RWPE1 (cell line): ENCODE measurements at regions not wholly inside any gene's neighbourhood (a gene's known extent, or its start where the extent isn't known, plus 50 kb on each side); places are given as distances from the start of the nearest gene placed in this dataset.

Source experiments
- CTCF ChIA-PET: fragments of 350-600 bp; sonication (Branson Sonifier 250); formaldehyde crosslinking; extraction: SDS; loops from one replicate; lab custom pipeline; 2021; lab: Yijun Ruan, JAX
- POLR2A ChIA-PET: fragments of 400-600 bp; formaldehyde crosslinking; extraction: SDS; loops from one replicate; lab custom pipeline; 2020; ENCODE audit warnings: antibody characterized with exemption; ENCODE audit not compliant: low non-redundant PET; lab: Yijun Ruan, JAX
- DNase-seq: peaks from one replicate; pipeline ENCODE4 v3.0.0; 2012; ENCODE audit warnings: low spot score
- H3K27ac ChIP-seq: fragments of 450-650 bp; 2 replicates; pipeline ENCODE4 v1.5.1; 2017
- TF ChIP-seq, protein P1 (sequence below): fragments of 450-650 bp; conservative IDR thresholded peaks from 2 replicates; pipeline ENCODE4 v1.5.1; 2017; ENCODE audit warnings: low read depth, mild to moderate bottlenecking

DNA sequence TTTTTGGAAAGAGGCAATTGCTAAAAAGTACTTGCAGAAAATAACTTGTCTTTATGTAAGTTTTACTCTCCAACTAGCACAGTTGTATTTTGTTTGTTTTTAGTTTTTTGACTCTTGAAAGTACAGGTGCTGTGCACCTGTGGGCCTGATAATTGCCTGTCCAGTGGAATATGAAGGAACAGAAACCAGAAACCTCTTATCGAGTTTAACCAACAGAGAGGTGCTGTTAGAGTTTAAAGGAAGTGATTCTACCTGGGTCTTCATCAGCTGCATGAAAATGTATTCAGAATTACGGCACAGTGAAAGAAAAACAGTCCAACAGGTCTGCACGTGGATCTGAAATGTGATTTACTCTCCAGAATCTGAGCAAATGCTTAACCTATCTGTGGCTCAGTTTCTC, 326.6 kb upstream of the POM121L12 start:
- DNase-seq = no peak
- POLR2A ChIA-PET = no interaction called here
- H3K27ac ChIP-seq = no peak overlapping the region

DNA sequence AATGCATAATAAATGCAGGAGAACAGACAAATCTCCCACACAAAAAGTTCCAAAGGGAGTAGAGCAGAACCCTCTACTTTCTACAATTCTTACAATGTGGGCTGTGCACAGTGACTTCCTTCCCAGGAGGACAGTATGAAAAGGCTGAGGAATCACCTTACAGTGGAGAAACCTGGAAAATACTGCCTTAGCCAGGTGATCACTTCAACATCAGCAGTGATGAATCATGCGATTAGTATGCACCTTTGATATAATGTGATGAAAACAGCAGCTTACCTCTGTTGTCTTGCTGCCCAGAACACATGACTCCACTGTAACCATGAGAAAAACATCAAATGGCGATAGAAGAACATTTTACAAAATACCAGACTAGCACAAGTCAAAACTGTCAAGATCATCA, 329.7 kb upstream of the POM121L12 start:
- ChIA-PET POLR2A (no interaction called here), CTCF (no interaction called here)
- TF ChIP-seq, protein P1, sequence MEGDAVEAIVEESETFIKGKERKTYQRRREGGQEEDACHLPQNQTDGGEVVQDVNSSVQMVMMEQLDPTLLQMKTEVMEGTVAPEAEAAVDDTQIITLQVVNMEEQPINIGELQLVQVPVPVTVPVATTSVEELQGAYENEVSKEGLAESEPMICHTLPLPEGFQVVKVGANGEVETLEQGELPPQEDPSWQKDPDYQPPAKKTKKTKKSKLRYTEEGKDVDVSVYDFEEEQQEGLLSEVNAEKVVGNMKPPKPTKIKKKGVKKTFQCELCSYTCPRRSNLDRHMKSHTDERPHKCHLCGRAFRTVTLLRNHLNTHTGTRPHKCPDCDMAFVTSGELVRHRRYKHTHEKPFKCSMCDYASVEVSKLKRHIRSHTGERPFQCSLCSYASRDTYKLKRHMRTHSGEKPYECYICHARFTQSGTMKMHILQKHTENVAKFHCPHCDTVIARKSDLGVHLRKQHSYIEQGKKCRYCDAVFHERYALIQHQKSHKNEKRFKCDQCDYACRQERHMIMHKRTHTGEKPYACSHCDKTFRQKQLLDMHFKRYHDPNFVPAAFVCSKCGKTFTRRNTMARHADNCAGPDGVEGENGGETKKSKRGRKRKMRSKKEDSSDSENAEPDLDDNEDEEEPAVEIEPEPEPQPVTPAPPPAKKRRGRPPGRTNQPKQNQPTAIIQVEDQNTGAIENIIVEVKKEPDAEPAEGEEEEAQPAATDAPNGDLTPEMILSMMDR = no peak
- peak; percentile 11 for DNase-seq
- H3K27ac ChIP-seq = no peak overlapping the region

More for the DNA sequence above, 326.6 kb upstream of the POM121L12 start:
- TF ChIP-seq, protein P1 = no peak
- CTCF ChIA-PET = interaction anchor here (0.6 kb wide), 1 partner anchor 1281 kb away, joined by 3 read pairs; no protein-coding TSS in a partner anchor

DNA sequence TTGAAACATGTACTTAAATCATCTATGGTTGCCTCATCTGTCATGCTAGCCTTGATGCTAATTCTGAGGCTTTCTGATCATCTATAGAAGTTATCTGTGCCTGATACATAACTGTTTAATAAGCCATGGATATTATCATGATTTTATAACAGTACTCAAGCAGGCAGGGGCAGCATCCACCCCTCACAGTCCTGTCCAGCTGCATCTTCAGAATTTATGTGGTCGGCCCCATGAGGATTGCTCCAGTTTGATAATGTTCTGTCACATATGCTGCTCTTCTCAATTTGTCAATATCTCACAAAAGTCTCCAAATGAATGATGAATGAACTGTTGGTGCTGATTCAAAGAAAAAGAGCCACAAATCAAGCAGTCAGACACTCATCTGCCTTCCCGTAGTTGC, 335.1 kb upstream of the POM121L12 start:
- ChIA-PET CTCF (no interaction called here), POLR2A (no interaction called here)
- H3K27ac ChIP-seq = no peak overlapping the region
- TF ChIP-seq, protein P1 = no peak
- no peak for DNase-seq

DNA sequence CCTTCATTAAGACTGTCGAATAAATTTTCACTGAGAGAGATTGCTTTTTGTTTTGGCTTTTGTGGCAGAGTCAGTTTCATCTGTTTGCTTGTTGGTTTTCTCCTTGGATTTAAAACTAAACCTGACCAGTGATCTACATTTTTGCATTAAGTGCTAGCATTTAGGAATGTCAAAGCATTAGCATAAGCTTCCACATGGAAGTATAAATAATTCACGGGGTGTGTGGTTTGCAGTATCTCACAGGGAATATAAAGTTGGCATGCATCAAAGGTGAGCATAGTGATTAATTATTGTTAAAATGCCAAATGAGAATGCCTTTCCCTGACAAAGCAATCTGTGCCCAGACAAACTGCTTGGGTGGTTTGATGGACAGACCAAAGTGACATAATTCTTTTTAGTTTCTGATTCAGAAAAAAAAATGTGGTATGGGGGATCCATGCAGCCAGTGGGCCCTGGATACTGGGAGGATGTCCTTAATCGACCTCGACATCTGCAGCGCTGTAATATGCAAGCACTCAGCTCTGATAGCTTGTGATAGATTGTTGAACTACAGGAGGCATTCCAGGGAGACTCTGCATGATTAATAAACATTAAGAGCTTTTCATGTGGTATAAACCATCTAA, 339.3 kb upstream of the POM121L12 start:
- ChIA-PET CTCF (interaction anchor here (0.7 kb wide), 1 partner anchor 1269 kb away, joined by 3 read pairs; no protein-coding TSS in a partner anchor), POLR2A (no interaction called here)
- TF ChIP-seq, protein P1 = no peak

DNA sequence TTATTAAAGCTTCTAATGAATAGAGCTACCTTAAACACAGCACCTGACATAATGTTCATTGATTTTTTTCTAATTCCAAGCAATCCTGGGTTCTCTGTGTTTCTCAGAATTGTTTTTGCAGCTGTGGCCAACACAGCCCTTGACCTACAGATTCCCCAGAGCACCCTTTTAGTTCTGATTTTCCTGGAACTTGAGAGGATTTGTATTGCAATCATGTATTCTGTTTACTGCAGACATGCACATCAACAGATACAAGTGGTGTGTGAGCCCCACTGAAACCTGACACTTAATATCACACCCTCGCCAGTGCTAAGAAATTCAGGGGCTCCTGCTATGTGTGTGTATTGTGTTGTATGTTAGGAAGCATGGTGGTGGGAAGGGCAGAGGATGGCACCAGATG, 344.2 kb upstream of the POM121L12 start:
- CTCF ChIA-PET = interaction anchor here (0.9 kb wide), 1 partner anchor 10 kb away, joined by 3 read pairs; no protein-coding TSS in a partner anchor
- POLR2A ChIA-PET = no interaction called here
- no peak overlapping the region for H3K27ac ChIP-seq
- TF ChIP-seq, protein P1 = no peak
- no peak for DNase-seq

More for the DNA sequence above, 339.3 kb upstream of the POM121L12 start:
- no peak for DNase-seq
- H3K27ac ChIP-seq = no peak overlapping the region

DNA sequence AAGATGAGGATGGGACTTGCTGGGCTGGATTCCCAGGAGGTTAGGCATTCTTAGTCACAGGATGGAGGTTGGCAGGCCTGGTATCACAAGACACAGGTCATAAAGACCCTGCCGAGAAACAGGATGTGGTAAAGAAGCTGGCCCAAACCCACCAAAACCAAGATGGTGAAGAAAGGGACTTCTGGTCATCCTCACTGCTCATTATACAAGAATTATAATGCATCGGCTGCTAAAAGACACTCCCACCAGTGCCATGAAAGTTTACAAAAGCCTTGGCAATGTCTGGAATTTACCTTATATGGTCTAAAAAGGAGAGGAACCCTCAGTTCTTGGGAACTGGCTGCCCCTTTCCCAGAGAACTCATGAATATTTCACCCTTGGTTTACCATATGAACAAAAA, 345.5 kb upstream of the POM121L12 start:
- ChIA-PET CTCF (no interaction called here), POLR2A (no interaction called here)
- DNase-seq = no peak
- H3K27ac ChIP-seq = no peak overlapping the region
- TF ChIP-seq, protein P1 = no peak
